HCT116 (cell line): ENCODE measurements at regions not wholly inside any gene's neighbourhood (a gene's known extent, or its start where the extent isn't known, plus 50 kb on each side); places are given as distances from the start of the nearest gene placed in this dataset.

Experiments
- ATAC-seq: fragments of 200-7000 bp; cut with Tn5 transposase; 2 replicates; pipeline ENCODE4 v1.9.1; 2020; ENCODE audit warnings: mild to moderate bottlenecking, moderate library complexity
- BruUV-seq: library from RNA; stranded (reverse); fragments of 400-500 nt; replicated peaks from 2 replicates; lab custom pipeline; 2021; lab: Mats Ljungman, UMichigan
- CTCF ChIA-PET: fragments of 300-600 bp; sonication (Branson Sonifier 250); formaldehyde crosslinking; loops from one replicate; lab custom pipeline; 2021; ENCODE audit warnings: antibody characterized with exemption; lab: Charles Lee
- POLR2A ChIA-PET: fragments of 300-600, 350-600 bp; sonication (Branson Sonifier 250); formaldehyde crosslinking; loops from one replicate; lab custom pipeline; 2021; ENCODE audit warnings: antibody characterized with exemption; lab: Charles Lee
- RAD21 ChIA-PET, 2 experiments: fragments of 300-600 bp; sonication (Branson Sonifier 250); formaldehyde crosslinking; loops; one replicate each; lab custom pipeline; 2023; ENCODE audit warnings: low total read pairs in 2 of 2; ENCODE audit not compliant: uncharacterized antibody in 2 of 2, unreplicated experiment in 2 of 2, low non-redundant PET in 1 of 2; lab: Charles Lee
- DNase-seq: peaks from one replicate; pipeline ENCODE4 v3.0.0-alpha.2; 2010; ENCODE audit warnings: low read depth, low spot score
- H2AFZ ChIP-seq: fragments of 200-600 bp; shearing (Covaris generic), sonication (generic); 2 replicates; pipeline ENCODE4 v1.6.1; 2017; ENCODE audit warnings: low read depth, mixed run types, mixed read lengths, antibody characterized with exemption, low read length; ENCODE audit not compliant: poor library complexity, severe bottlenecking
- H3K27ac ChIP-seq: 2 replicates; pipeline ENCODE4 v1.5.1; 2012; ENCODE audit warnings: low read depth, low read length
- H3K27me3 ChIP-seq: fragments of 200-600 bp; sonication (generic); 2 replicates; pipeline ENCODE4 v1.6.1; 2016; ENCODE audit warnings: mixed run types, low read length, mixed read lengths; ENCODE audit not compliant: insufficient read depth
- H3K36me3 ChIP-seq, 2 experiments: fragments of 200-500 bp in 1 of 2; fragments of 200-600 bp in 1 of 2; sonication (Bioruptor generic) in 1 of 2; sonication (generic) in 1 of 2; 2 replicates each; pipeline versions ENCODE4 v1.5.1 to v1.6.1; 2014 to 2016; ENCODE audit warnings: low read length in 2 of 2, inconsistent platforms in 1 of 2, mixed read lengths in 1 of 2, mixed run types in 1 of 2; ENCODE audit not compliant: insufficient read depth in 2 of 2, control insufficient read depth in 1 of 2
- H3K4me1 ChIP-seq, 2 experiments: fragments of 200-600 bp in 1 of 2; sonication (generic) in 1 of 2; 2 replicates each; pipeline versions ENCODE4 v1.5.1 to v1.6.1; 2012 to 2017; ENCODE audit warnings: low read length in 2 of 2, inconsistent platforms in 1 of 2, mild to moderate bottlenecking in 1 of 2, mixed read lengths in 1 of 2, mixed run types in 1 of 2, moderate library complexity in 1 of 2; ENCODE audit not compliant: insufficient read depth in 2 of 2, control insufficient read depth in 1 of 2
- H3K4me2 ChIP-seq: fragments of 200-600 bp; sonication (generic); 2 replicates; pipeline ENCODE4 v1.6.1; 2017; ENCODE audit warnings: mixed run types, low read length, mixed read lengths
- H3K4me3 ChIP-seq, 2 experiments: fragments of 200-600 bp in 1 of 2; sonication (generic) in 1 of 2; replicated peaks in 1 of 2; 2 replicates each; pipeline ENCODE4 v1.5.1; 2011 to 2016; ENCODE audit warnings: low read length in 2 of 2, control low read depth in 1 of 2, low read depth in 1 of 2, mild to moderate bottlenecking in 1 of 2, mixed read lengths in 1 of 2, mixed run types in 1 of 2
- H3K79me2 ChIP-seq: fragments of 200-600 bp; sonication (generic); 2 replicates; pipeline ENCODE4 v1.6.1; 2017; ENCODE audit warnings: mild to moderate bottlenecking, mixed run types, low read length, moderate library complexity, mixed read lengths; ENCODE audit not compliant: insufficient read depth
- H3K9ac ChIP-seq: fragments of 200-600 bp; sonication (generic); 2 replicates; pipeline ENCODE4 v1.6.1; 2016; ENCODE audit warnings: low read length, mixed read lengths
- H3K9me2 ChIP-seq: fragments of 200-600 bp; sonication (generic), shearing (Covaris generic); 2 replicates; pipeline ENCODE4 v1.6.1; 2017; ENCODE audit warnings: mixed run types, mild to moderate bottlenecking, moderate library complexity; ENCODE audit not compliant: insufficient read depth
- H3K9me3 ChIP-seq, 2 experiments: fragments of 200-500 bp in 1 of 2; fragments of 200-600 bp in 1 of 2; sonication (Bioruptor generic) in 1 of 2; sonication (generic) in 1 of 2; 2 replicates each; pipeline ENCODE4 v1.6.1; 2014 to 2017; ENCODE audit warnings: low read length in 2 of 2, mixed read lengths in 2 of 2, inconsistent platforms in 1 of 2, low read depth in 1 of 2, mild to moderate bottlenecking in 1 of 2, mixed run types in 1 of 2, moderate library complexity in 1 of 2; ENCODE audit not compliant: control insufficient read depth in 1 of 2, insufficient read depth in 1 of 2
- H4K20me1 ChIP-seq: fragments of 200-600 bp; sonication (generic), shearing (Covaris generic); 2 replicates; pipeline ENCODE4 v1.6.1; 2017; ENCODE audit warnings: mixed run types, mild to moderate bottlenecking, moderate library complexity; ENCODE audit not compliant: insufficient read depth
- CEBPB ChIP-seq: IDR thresholded peaks from 2 replicates; pipeline ENCODE4 v1.6.1; 2012; ENCODE audit warnings: low read depth
- EGR1 ChIP-seq: IDR thresholded peaks from 2 replicates; pipeline ENCODE4 v1.6.1; 2012; ENCODE audit warnings: low read depth
- ELF1 ChIP-seq: IDR thresholded peaks from 2 replicates; pipeline ENCODE4 v1.6.1; 2012; ENCODE audit warnings: low read depth, borderline replicate concordance
- EZH2 ChIP-seq: fragments of 200-600 bp; sonication (generic); IDR thresholded peaks from 2 replicates; pipeline ENCODE4 v1.6.1; 2017; ENCODE audit warnings: antibody characterized with exemption, mixed run types
- EZH2phosphoT487 ChIP-seq: fragments of 200-600 bp; IDR thresholded peaks from 2 replicates; pipeline ENCODE4 v1.6.1; 2018; ENCODE audit warnings: antibody characterized with exemption, borderline replicate concordance
- FOSL1 ChIP-seq: IDR thresholded peaks from 2 replicates; pipeline ENCODE4 v1.6.1; 2012; ENCODE audit warnings: low read depth
- JUND ChIP-seq: IDR thresholded peaks from 2 replicates; pipeline ENCODE4 v1.6.1; 2012
- POLR2A ChIP-seq: IDR thresholded peaks from 2 replicates; pipeline ENCODE4 v1.7.0; 2011; ENCODE audit warnings: borderline replicate concordance; ENCODE audit not compliant: insufficient read depth, insufficient read length; ENCODE audit errors: extremely low read depth
- POLR2AphosphoS5 ChIP-seq: IDR thresholded peaks from 2 replicates; pipeline ENCODE4 v1.6.1; 2011; ENCODE audit warnings: mild to moderate bottlenecking, low read depth, low read length, moderate library complexity
- RAD21 ChIP-seq: IDR thresholded peaks from 2 replicates; pipeline ENCODE4 v1.6.1; 2012; ENCODE audit warnings: low read depth, mild to moderate bottlenecking
- SIN3A ChIP-seq: IDR thresholded peaks from 2 replicates; pipeline ENCODE4 v1.6.1; 2012; ENCODE audit warnings: low read depth
- SP1 ChIP-seq: IDR thresholded peaks from 2 replicates; pipeline ENCODE4 v1.6.1; 2012; ENCODE audit warnings: low read depth
- SRF ChIP-seq: IDR thresholded peaks from 2 replicates; pipeline ENCODE4 v1.6.1; 2012; ENCODE audit warnings: low read depth
- TCF7L2 ChIP-seq: IDR thresholded peaks from 2 replicates; pipeline ENCODE4 v1.7.0; 2011; ENCODE audit warnings: borderline replicate concordance, inconsistent platforms; ENCODE audit not compliant: insufficient read depth, insufficient read length; ENCODE audit errors: extremely low read depth
- YY1 ChIP-seq: IDR thresholded peaks from 2 replicates; pipeline ENCODE4 v1.6.1; 2011; ENCODE audit warnings: low read length, low read depth, moderate library complexity, mild to moderate bottlenecking; ENCODE audit not compliant: insufficient replicate concordance; ENCODE audit errors: extremely low read depth
- ZFX ChIP-seq: fragments of 450-650 bp; IDR thresholded peaks from 2 replicates; pipeline ENCODE4 v1.6.1; 2017
- intact Hi-C: fragments of 100-400 bp; cut with micrococcal nuclease; formaldehyde crosslinking; loops from 2 replicates; pipeline ENCODE4 v1.10.0; 2022
- TF ChIP-seq, protein P1 (sequence below): IDR thresholded peaks from 2 replicates; pipeline ENCODE4 v1.6.1; 2011; ENCODE audit warnings: mild to moderate bottlenecking, low read length, moderate library complexity; ENCODE audit not compliant: insufficient replicate concordance; ENCODE audit errors: extremely low read depth
- TF ChIP-seq, protein P2 (sequence below): IDR thresholded peaks from 2 replicates; pipeline ENCODE4 v1.6.1; 2012
- TF ChIP-seq, protein P3 (sequence below), 3 experiments: fragments of 200-600 bp in 1 of 3; sonication (generic) in 1 of 3; IDR thresholded peaks in 2 of 3; conservative IDR thresholded peaks in 1 of 3; 2 replicates each; pipeline ENCODE4 v1.5.1; 2012 to 2017; ENCODE audit warnings: low read depth in 2 of 3, low read length in 2 of 3, antibody characterized with exemption in 1 of 3, borderline replicate concordance in 1 of 3, control low read depth in 1 of 3, mild to moderate bottlenecking in 1 of 3, mixed read lengths in 1 of 3, mixed run types in 1 of 3, moderate library complexity in 1 of 3; ENCODE audit not compliant: insufficient read depth in 1 of 3
- TF ChIP-seq, protein P4 (sequence below): IDR thresholded peaks from 2 replicates; pipeline ENCODE4 v1.6.1; 2012

DNA sequence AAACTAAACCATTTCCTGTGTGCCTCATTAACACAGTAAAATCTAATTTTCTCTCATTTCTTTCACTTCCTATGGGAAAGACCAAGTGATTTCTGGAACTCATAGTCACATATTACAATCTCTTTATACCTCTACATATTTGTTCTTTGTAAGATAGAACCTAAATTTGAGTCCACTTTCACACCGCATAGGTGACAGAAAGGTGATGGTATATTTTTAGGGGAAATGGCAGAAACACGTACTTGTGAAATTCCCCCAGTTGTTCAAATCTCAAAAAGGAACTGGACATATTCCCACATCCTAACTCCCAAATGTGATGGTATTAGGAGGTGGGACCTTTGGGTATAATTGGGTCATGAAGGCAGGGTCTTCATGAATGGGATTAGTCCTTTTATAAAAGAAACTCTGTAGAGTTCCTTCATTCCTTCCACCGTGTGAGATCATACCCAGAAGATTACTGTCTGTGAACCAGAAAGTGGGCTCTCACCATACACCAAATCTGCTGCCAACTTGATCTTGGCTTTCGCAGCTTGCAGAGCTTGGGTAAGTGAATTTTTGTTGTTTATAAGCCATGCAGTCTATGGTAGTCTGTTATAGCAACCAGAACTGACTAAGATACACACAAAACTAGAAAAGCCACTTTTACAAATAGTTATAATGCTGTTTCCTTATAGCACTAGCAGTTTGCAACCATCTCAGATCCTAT lies 542.1 kb downstream of the DSC3 start (continued):
- TF ChIP-seq, protein P1, sequence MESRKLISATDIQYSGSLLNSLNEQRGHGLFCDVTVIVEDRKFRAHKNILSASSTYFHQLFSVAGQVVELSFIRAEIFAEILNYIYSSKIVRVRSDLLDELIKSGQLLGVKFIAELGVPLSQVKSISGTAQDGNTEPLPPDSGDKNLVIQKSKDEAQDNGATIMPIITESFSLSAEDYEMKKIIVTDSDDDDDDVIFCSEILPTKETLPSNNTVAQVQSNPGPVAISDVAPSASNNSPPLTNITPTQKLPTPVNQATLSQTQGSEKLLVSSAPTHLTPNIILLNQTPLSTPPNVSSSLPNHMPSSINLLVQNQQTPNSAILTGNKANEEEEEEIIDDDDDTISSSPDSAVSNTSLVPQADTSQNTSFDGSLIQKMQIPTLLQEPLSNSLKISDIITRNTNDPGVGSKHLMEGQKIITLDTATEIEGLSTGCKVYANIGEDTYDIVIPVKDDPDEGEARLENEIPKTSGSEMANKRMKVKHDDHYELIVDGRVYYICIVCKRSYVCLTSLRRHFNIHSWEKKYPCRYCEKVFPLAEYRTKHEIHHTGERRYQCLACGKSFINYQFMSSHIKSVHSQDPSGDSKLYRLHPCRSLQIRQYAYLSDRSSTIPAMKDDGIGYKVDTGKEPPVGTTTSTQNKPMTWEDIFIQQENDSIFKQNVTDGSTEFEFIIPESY, result no peak
- no peak for TF ChIP-seq ZFX
- no peak for TF ChIP-seq EZH2phosphoT487

DNA sequence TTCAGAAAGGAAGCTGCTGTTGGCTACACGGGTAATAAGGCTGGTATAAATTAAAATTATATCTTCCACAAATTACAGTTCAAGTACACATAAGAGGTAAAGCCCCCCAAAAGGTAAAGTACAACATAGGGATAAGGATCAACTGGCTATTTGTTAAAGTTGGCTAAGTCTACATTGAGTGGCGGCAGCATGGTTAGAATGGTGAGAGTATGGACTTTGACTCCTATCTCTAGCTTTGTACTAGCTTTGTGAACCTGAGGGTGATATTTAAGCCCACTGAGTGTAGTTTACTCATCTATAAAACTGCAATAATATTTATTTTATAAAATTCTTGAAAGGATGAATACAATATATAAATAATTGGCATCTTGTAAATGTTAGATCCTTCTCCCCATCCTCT lies 542.8 kb downstream of the DSC3 start:
- Histone ChIP-seq H3K79me2 (no peaks in the 10 kb centered on the region), H4K20me1 (no peaks in the 10 kb centered on the region), H3K4me1 (no peaks in the 10 kb centered on the region), H3K27me3 (no peaks in the 10 kb centered on the region), H3K4me2 (no peak overlapping the region), H3K9ac (no peak overlapping the region), H3K27ac (no peak overlapping the region), H3K4me3 (no peak overlapping the region), H3K9me3 (no peaks in the 10 kb centered on the region; a peak in 1 of 4 replicates), H3K36me3 (no peaks in the 10 kb centered on the region), H3K9me2 (no peaks in the 10 kb centered on the region), H2AFZ (no peak overlapping the region)
- ChIA-PET RAD21 (interaction anchor here in 1 of 2 experiments (0.7 kb wide), 1 partner anchor 15 kb away, joined by 4 read pairs; no protein-coding TSS in a partner anchor), CTCF (no interaction called here), POLR2A (no interaction called here)
- intact Hi-C loops, result no loop called here
- ATAC-seq, result no peak
- BruUV-seq, result no TSS peak
- DNase-seq, result no peak
- TF ChIP-seq POLR2AphosphoS5, result no peak
- TF ChIP-seq CEBPB, result no peak
- TF ChIP-seq RAD21, result no peak
- no peak for TF ChIP-seq YY1
- no peak for TF ChIP-seq TCF7L2
- TF ChIP-seq, protein P2, sequence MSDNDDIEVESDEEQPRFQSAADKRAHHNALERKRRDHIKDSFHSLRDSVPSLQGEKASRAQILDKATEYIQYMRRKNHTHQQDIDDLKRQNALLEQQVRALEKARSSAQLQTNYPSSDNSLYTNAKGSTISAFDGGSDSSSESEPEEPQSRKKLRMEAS, result no peak
- TF ChIP-seq SP1, result no peak
- TF ChIP-seq, protein P1, result no peak
- TF ChIP-seq SIN3A, result no peak
- no peak for TF ChIP-seq FOSL1
- TF ChIP-seq, protein P3, sequence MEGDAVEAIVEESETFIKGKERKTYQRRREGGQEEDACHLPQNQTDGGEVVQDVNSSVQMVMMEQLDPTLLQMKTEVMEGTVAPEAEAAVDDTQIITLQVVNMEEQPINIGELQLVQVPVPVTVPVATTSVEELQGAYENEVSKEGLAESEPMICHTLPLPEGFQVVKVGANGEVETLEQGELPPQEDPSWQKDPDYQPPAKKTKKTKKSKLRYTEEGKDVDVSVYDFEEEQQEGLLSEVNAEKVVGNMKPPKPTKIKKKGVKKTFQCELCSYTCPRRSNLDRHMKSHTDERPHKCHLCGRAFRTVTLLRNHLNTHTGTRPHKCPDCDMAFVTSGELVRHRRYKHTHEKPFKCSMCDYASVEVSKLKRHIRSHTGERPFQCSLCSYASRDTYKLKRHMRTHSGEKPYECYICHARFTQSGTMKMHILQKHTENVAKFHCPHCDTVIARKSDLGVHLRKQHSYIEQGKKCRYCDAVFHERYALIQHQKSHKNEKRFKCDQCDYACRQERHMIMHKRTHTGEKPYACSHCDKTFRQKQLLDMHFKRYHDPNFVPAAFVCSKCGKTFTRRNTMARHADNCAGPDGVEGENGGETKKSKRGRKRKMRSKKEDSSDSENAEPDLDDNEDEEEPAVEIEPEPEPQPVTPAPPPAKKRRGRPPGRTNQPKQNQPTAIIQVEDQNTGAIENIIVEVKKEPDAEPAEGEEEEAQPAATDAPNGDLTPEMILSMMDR (IDR thresholded peaks at IDR 0.05 in 2 of 3, conservative IDR thresholded peaks at IDR 0.05 in 1 of 3; ENCODE audit: borderline replicate concordance in 1 of 3, insufficient read depth in 1 of 3, low read depth in 2 of 3, low read length in 2 of 3), result no peak
- TF ChIP-seq EZH2, result no peak
- TF ChIP-seq ELF1, result no peak
- TF ChIP-seq EZH2phosphoT487, result no peak
- TF ChIP-seq JUND, result no peak
- no peak for TF ChIP-seq POLR2A
- no peak for TF ChIP-seq EGR1
- TF ChIP-seq SRF, result no peak
- TF ChIP-seq, protein P4, sequence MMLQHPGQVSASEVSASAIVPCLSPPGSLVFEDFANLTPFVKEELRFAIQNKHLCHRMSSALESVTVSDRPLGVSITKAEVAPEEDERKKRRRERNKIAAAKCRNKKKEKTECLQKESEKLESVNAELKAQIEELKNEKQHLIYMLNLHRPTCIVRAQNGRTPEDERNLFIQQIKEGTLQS, result no peak
